COR-L47 (cell line): ENCODE measurements at regions not wholly inside any gene's neighbourhood (a gene's known extent, or its start where the extent isn't known, plus 50 kb on each side); places are given as distances from the start of the nearest gene placed in this dataset.

Experiments used
- DNase-seq: peaks from one replicate; lab custom pipeline; 2025; lab: John Stamatoyannopoulos, UW

GRCh38 chr5:57335092-57335660 is 147.4 kb downstream of the ACTBL2 start:
- no peak for DNase-seq

- no peak for DNase-seq
Measured at GRCh38 chr5:57334475-57334874, 148.1 kb downstream of the ACTBL2 start.

- no peak for DNase-seq
Measured at GRCh38 chr5:57332361-57332760, 150.2 kb downstream of the ACTBL2 start.

- no peak for DNase-seq
Measured at GRCh38 chr5:57327561-57328367, 153.9 kb downstream of the GPBP1 start.

GRCh38 chr5:57325678-57326397 is 152.0 kb downstream of the GPBP1 start:
- DNase-seq: no peak

GRCh38 chr5:57324861-57325260 is 151.0 kb downstream of the GPBP1 start:
- DNase-seq: no peak

GRCh38 chr5:57324181-57324580 is 150.3 kb downstream of the GPBP1 start:
- no peak for DNase-seq

- DNase-seq: no peak
Measured at GRCh38 chr5:57320582-57320981, 146.7 kb downstream of the GPBP1 start.

- DNase-seq: no peak
Measured at GRCh38 chr5:57319628-57320027, 145.8 kb downstream of the GPBP1 start.

GRCh38 chr5:57318251-57318650 is 144.4 kb downstream of the GPBP1 start:
- DNase-seq: no peak

- no peak for DNase-seq
Measured at GRCh38 chr5:57317341-57317740, 143.5 kb downstream of the GPBP1 start.

- DNase-seq: no peak
Measured at GRCh38 chr5:57316798-57317327, 143.0 kb downstream of the GPBP1 start.

- no peak for DNase-seq
Measured at GRCh38 chr5:57315941-57316340, 142.1 kb downstream of the GPBP1 start.
